IPS-11a (cell line): ENCODE measurements at regions not wholly inside any gene's neighbourhood (a gene's known extent, or its start where the extent isn't known, plus 50 kb on each side); places are given as distances from the start of the nearest gene placed in this dataset.

Source experiments
- H3K4me3 ChIP-seq: one replicate; pipeline ENCODE4 v1.5.1; 2013; ENCODE audit warnings: low read depth, low read length, control low read depth

- no peak overlapping the region for H3K4me3 ChIP-seq
These were observed 450.0 kb downstream of the ANKRD50 start for GRCh38 chr4:124262211-124263179.

GRCh38 chr4:124265701-124266100, 446.8 kb downstream of the ANKRD50 start:
- H3K4me3 ChIP-seq, result no peak overlapping the region

- no peak overlapping the region for H3K4me3 ChIP-seq
These were observed 445.8 kb downstream of the ANKRD50 start for GRCh38 chr4:124266721-124267120.

- no peak overlapping the region for H3K4me3 ChIP-seq
These were observed 436.1 kb downstream of the ANKRD50 start for GRCh38 chr4:124276461-124276860.

GRCh38 chr4:124277691-124278090, 434.8 kb downstream of the ANKRD50 start:
- no peak overlapping the region for H3K4me3 ChIP-seq

GRCh38 chr4:124278477-124278876, 434.1 kb downstream of the ANKRD50 start:
- no peak overlapping the region for H3K4me3 ChIP-seq

GRCh38 chr4:124279741-124280140, 432.8 kb downstream of the ANKRD50 start:
- H3K4me3 ChIP-seq, result no peak overlapping the region

- H3K4me3 ChIP-seq, result no peak overlapping the region
These were observed 430.1 kb downstream of the ANKRD50 start for GRCh38 chr4:124282301-124282898.

GRCh38 chr4:124288706-124289486, 423.6 kb downstream of the ANKRD50 start:
- no peak overlapping the region for H3K4me3 ChIP-seq

GRCh38 chr4:124290678-124291077, 421.9 kb downstream of the ANKRD50 start:
- H3K4me3 ChIP-seq, result no peak overlapping the region

GRCh38 chr4:124295413-124295812, 417.1 kb downstream of the ANKRD50 start:
- no peak overlapping the region for H3K4me3 ChIP-seq

GRCh38 chr4:124304941-124305340, 407.6 kb downstream of the ANKRD50 start:
- H3K4me3 ChIP-seq, result no peak overlapping the region

GRCh38 chr4:124306352-124306751, 406.2 kb downstream of the ANKRD50 start:
- H3K4me3 ChIP-seq, result no peak overlapping the region

GRCh38 chr4:124307143-124307542, 405.4 kb downstream of the ANKRD50 start:
- no peak overlapping the region for H3K4me3 ChIP-seq

- no peak overlapping the region for H3K4me3 ChIP-seq
These were observed 394.2 kb downstream of the ANKRD50 start for GRCh38 chr4:124318292-124318691.

GRCh38 chr4:124321364-124321763, 391.2 kb downstream of the ANKRD50 start:
- H3K4me3 ChIP-seq, result no peak overlapping the region

- H3K4me3 ChIP-seq, result no peak overlapping the region
These were observed 390.1 kb downstream of the ANKRD50 start for GRCh38 chr4:124322234-124323065.

GRCh38 chr4:124325690-124326089, 386.8 kb downstream of the ANKRD50 start:
- no peak overlapping the region for H3K4me3 ChIP-seq

GRCh38 chr4:124329134-124329533, 383.4 kb downstream of the ANKRD50 start:
- no peak overlapping the region for H3K4me3 ChIP-seq

- H3K4me3 ChIP-seq, result no peak overlapping the region
These were observed 382.5 kb downstream of the ANKRD50 start for GRCh38 chr4:124330045-124330444.

- no peak overlapping the region for H3K4me3 ChIP-seq
These were observed 380.8 kb downstream of the ANKRD50 start for GRCh38 chr4:124331781-124332180.
